OCI-LY1 (cell line): ENCODE measurements at regions not wholly inside any gene's neighbourhood (a gene's known extent, or its start where the extent isn't known, plus 50 kb on each side); places are given as distances from the start of the nearest gene placed in this dataset.

Experiments used
- H2AFZ ChIP-seq: fragments of 200-600 bp; sonication (generic), shearing (Covaris generic); 2 replicates; pipeline ENCODE4 v1.6.0; 2014; ENCODE audit warnings: antibody characterized with exemption, mild to moderate bottlenecking, low read length
- H3F3A ChIP-seq: fragments of 200-600 bp; sonication (generic), shearing (Covaris generic); 2 replicates; pipeline ENCODE4 v1.6.0; 2014; ENCODE audit warnings: mild to moderate bottlenecking, antibody characterized with exemption, low read length, moderate library complexity; ENCODE audit not compliant: insufficient read depth
- H3K27ac ChIP-seq: fragments of 200-600 bp; sonication (generic); 2 replicates; pipeline ENCODE4 v1.5.1; 2014; ENCODE audit warnings: low read length, mixed run types, mild to moderate bottlenecking, low read depth; ENCODE audit not compliant: poor library complexity, severe bottlenecking
- H3K27me3 ChIP-seq: fragments of 200-600 bp; sonication (generic); 2 replicates; pipeline ENCODE4 v1.6.0; 2014; ENCODE audit warnings: antibody characterized with exemption, mild to moderate bottlenecking, low read length, moderate library complexity; ENCODE audit not compliant: insufficient read depth
- H3K36me3 ChIP-seq: fragments of 200-600 bp; sonication (generic); 2 replicates; pipeline ENCODE4 v1.6.1; 2014; ENCODE audit warnings: mild to moderate bottlenecking, antibody characterized with exemption, low read length, moderate library complexity, mixed read lengths; ENCODE audit not compliant: insufficient read depth
- H3K4me1 ChIP-seq: fragments of 200-600 bp; sonication (generic); 2 replicates; pipeline ENCODE4 v1.5.1; 2014; ENCODE audit warnings: mild to moderate bottlenecking, low read length, moderate library complexity; ENCODE audit not compliant: insufficient read depth, severe bottlenecking
- H3K4me2 ChIP-seq: fragments of 200-600 bp; sonication (generic), shearing (Covaris generic); 2 replicates; pipeline ENCODE4 v1.6.1; 2014; ENCODE audit warnings: low read length
- H3K4me3 ChIP-seq: fragments of 200-600 bp; sonication (generic); 2 replicates; pipeline ENCODE4 v1.5.1; 2014; ENCODE audit warnings: low read length, low read depth, mild to moderate bottlenecking, mixed read lengths; ENCODE audit not compliant: poor library complexity, severe bottlenecking
- H3K79me2 ChIP-seq: fragments of 200-600 bp; shearing (Covaris generic); 2 replicates; pipeline ENCODE4 v1.6.1; 2016; ENCODE audit warnings: mixed run types, low read length, mixed read lengths; ENCODE audit not compliant: insufficient read depth
- H3K9ac ChIP-seq: fragments of 200-600 bp; sonication (generic), shearing (Covaris generic); 2 replicates; pipeline ENCODE4 v1.6.1; 2014; ENCODE audit warnings: mild to moderate bottlenecking, low read length, mixed read lengths
- H3K9me2 ChIP-seq: fragments of 200-600 bp; sonication (generic), shearing (Covaris generic); 2 replicates; pipeline ENCODE4 v1.6.1; 2014; ENCODE audit warnings: low read depth, mild to moderate bottlenecking, low read length, mixed read lengths
- H3K9me3 ChIP-seq: fragments of 200-600 bp; shearing (Covaris generic); 2 replicates; pipeline ENCODE4 v1.6.1; 2014; ENCODE audit warnings: low read length, mixed read lengths
- H4K20me1 ChIP-seq: fragments of 200-600 bp; sonication (generic), shearing (Covaris generic); 2 replicates; pipeline ENCODE4 v1.6.0; 2016; ENCODE audit warnings: mild to moderate bottlenecking, low read length; ENCODE audit not compliant: insufficient read depth
- EZH2 ChIP-seq: fragments of 200-600 bp; sonication (generic), shearing (Covaris generic); IDR thresholded peaks from 2 replicates; pipeline ENCODE4 v1.8.0; 2017; ENCODE audit warnings: borderline replicate concordance, mixed run types, mild to moderate bottlenecking, antibody characterized with exemption, low read length, moderate library complexity, mixed read lengths
- TF ChIP-seq, protein P1 (sequence below): fragments of 200-600 bp; sonication (generic), shearing (Covaris generic); IDR thresholded peaks from 2 replicates; pipeline ENCODE4 v1.5.1; 2017; ENCODE audit warnings: mild to moderate bottlenecking, antibody characterized with exemption, low read length, moderate library complexity, mixed read lengths

DNA sequence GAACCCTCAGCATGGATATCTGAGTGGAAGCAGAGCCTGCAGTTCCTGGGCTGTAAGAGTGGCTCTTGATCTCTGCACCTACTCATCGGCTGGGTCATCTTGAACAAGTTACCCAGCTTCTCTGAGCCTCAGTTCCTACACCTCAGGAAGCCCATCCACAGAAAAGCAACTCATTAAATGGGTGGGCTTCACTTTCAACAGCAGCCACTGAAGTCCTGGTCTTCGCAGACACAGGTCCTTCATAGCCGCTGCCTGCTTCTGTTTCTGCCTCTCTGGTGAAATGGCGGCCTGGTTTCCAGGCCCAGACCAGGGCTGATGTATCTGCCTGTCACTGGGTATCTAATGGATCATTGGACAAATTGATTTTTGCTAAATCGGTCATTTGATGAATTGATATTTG, 571.4 kb downstream of the PTPRU start:
- Histone ChIP-seq H4K20me1 (no peaks in the 10 kb centered on the region), H3K27me3 (no peaks in the 10 kb centered on the region), H3K4me3 (no peak overlapping the region), H3F3A (no peaks in the 10 kb centered on the region), H3K9me3 (no peaks in the 10 kb centered on the region), H3K27ac (no peak overlapping the region), H3K9ac (no peak overlapping the region), H3K79me2 (no peaks in the 10 kb centered on the region), H3K4me2 (no peak overlapping the region), H3K36me3 (no peaks in the 10 kb centered on the region), H2AFZ (no peak overlapping the region), H3K4me1 (no peaks in the 10 kb centered on the region), H3K9me2 (no peaks in the 10 kb centered on the region)
- TF ChIP-seq, protein P1, sequence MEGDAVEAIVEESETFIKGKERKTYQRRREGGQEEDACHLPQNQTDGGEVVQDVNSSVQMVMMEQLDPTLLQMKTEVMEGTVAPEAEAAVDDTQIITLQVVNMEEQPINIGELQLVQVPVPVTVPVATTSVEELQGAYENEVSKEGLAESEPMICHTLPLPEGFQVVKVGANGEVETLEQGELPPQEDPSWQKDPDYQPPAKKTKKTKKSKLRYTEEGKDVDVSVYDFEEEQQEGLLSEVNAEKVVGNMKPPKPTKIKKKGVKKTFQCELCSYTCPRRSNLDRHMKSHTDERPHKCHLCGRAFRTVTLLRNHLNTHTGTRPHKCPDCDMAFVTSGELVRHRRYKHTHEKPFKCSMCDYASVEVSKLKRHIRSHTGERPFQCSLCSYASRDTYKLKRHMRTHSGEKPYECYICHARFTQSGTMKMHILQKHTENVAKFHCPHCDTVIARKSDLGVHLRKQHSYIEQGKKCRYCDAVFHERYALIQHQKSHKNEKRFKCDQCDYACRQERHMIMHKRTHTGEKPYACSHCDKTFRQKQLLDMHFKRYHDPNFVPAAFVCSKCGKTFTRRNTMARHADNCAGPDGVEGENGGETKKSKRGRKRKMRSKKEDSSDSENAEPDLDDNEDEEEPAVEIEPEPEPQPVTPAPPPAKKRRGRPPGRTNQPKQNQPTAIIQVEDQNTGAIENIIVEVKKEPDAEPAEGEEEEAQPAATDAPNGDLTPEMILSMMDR, result no peak
- TF ChIP-seq EZH2, result no peak

DNA sequence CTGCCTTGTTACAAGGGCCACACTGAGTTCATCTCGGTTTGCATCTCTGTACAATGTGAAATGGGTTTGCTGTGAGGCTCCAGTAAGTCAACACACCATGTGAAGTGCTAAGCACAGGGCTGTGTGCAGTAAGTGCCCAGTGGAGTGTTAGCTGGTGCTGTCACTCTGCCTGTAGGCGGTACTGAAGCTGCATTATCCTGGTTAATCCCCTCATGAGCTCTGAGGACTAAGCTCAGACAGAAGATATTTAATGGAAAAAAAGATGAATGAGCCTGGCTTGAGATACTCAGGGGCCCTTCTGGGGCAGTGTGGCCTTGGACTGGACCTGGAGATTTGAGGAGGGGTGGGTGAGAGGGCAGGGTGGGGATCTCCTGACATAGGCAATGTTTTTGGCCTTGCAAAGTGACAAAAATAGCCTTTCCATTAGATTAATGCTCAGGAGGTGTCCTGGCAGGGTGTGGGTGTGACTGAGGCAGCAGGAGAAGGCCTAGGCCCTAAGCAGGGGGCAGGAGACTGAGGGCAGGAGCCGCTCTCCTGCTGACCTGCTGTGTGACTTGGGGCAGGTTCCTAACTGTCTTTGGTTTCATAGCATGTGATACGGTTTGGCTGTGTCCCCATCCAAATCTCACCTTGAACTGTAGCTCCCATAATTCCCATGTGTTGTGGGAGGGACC, 570.5 kb downstream of the PTPRU start:
- H3K4me2 ChIP-seq, result no peak overlapping the region
- H3K9me2 ChIP-seq, result no peaks in the 10 kb centered on the region
- TF ChIP-seq, protein P1, result no peak
- TF ChIP-seq EZH2, result no peak
- no peak overlapping the region for H3K27ac ChIP-seq
- H2AFZ ChIP-seq, result no peak overlapping the region
- H3K9me3 ChIP-seq, result no peaks in the 10 kb centered on the region
- no peak overlapping the region for H3K4me3 ChIP-seq
- no peak overlapping the region for H3K9ac ChIP-seq
- H3K36me3 ChIP-seq, result no peaks in the 10 kb centered on the region
- no peaks in the 10 kb centered on the region for H3K79me2 ChIP-seq
- no peaks in the 10 kb centered on the region for H4K20me1 ChIP-seq
- H3F3A ChIP-seq, result no peaks in the 10 kb centered on the region
- H3K27me3 ChIP-seq, result no peaks in the 10 kb centered on the region
- H3K4me1 ChIP-seq, result no peaks in the 10 kb centered on the region

DNA sequence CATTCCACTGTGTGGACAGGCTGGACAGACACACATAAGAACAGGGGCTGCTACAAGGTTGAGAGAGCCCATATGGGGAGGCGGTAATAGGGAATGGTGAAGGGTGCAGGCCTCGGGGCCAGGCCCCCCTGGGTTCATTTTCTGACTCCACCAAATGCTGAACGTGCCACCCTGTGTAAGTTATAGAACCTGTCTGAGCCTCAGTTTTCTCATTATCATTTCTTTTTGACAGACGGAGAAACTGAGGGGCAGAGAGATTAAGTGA, 569.5 kb downstream of the PTPRU start:
- Histone ChIP-seq H3K4me3 (no peak overlapping the region), H3K9me3 (no peaks in the 10 kb centered on the region), H3K27me3 (0 out of 2 replicates have a peak, but pooled peaks cover under 1% of the 10 kb centered on the region), H3K79me2 (no peaks in the 10 kb centered on the region), H3K9ac (no peak overlapping the region), H3F3A (no peaks in the 10 kb centered on the region), H3K4me1 (no peaks in the 10 kb centered on the region), H3K4me2 (no peak overlapping the region), H3K36me3 (no peaks in the 10 kb centered on the region), H4K20me1 (no peaks in the 10 kb centered on the region), H3K9me2 (no peaks in the 10 kb centered on the region), H2AFZ (no peak overlapping the region), H3K27ac (no peak overlapping the region)
- TF ChIP-seq, protein P1, result no peak
- no peak for TF ChIP-seq EZH2
